A549 (cell line): ENCODE measurements at regions not wholly inside any gene's neighbourhood (a gene's known extent, or its start where the extent isn't known, plus 50 kb on each side); places are given as distances from the start of the nearest gene placed in this dataset.

Experiments
- ATAC-seq, 2 experiments: fragments of 200-7000 bp in 1 of 2; fragments of >200 bp in 1 of 2; cut with Nextera tagmentation in 1 of 2; cut with Tn5 transposase in 1 of 2; 3 replicates each; pipeline versions ENCODE4 v1.8.0 to v1.9.1; 2018 to 2020; ENCODE audit warnings: mild to moderate bottlenecking in 1 of 2, moderate library complexity in 1 of 2
- CTCF ChIA-PET: fragments of 300-600 bp; sonication (Branson Sonifier 250); formaldehyde crosslinking; extraction: SDS; loops from one replicate; lab custom pipeline; 2021; ENCODE audit warnings: antibody characterized with exemption, inconsistent platforms; lab: Yijun Ruan, JAX
- POLR2A ChIA-PET: fragments of 350-600 bp; formaldehyde crosslinking; extraction: SDS; loops from one replicate; lab custom pipeline; 2021; ENCODE audit warnings: antibody characterized with exemption, inconsistent platforms; lab: Yijun Ruan, JAX
- DNase-seq, 2 experiments: peaks; one replicate each; pipeline versions ENCODE4 v3.0.0 to v3.0.0-alpha.2; 2011 to 2016; ENCODE audit warnings: low read depth in 1 of 2, low spot score in 1 of 2
- FAIRE-seq: peaks from 2 replicates; lab custom pipeline; 2011; peaks lifted over from hg19 to GRCh38; lab: Jason Lieb, UNC
- H3K27ac ChIP-seq, 2 experiments: fragments of >200 bp; sonication (Bioruptor Twin); formaldehyde crosslinking; 3 replicates each; pipeline ENCODE4 v1.5.1; 2016 to 2017
- H3K4me1 ChIP-seq: fragments of >200 bp; sonication (Bioruptor Twin); formaldehyde crosslinking; 3 replicates; pipeline ENCODE4 v1.6.1; 2016
- H3K4me2 ChIP-seq: fragments of >200 bp; sonication (Bioruptor Twin); formaldehyde crosslinking; 3 replicates; pipeline ENCODE4 v1.6.1; 2016
- H3K4me3 ChIP-seq: fragments of >200 bp; sonication (Bioruptor Twin); formaldehyde crosslinking; 3 replicates; pipeline ENCODE4 v1.5.1; 2016
- H3K9me3 ChIP-seq: fragments of >200 bp; sonication (Bioruptor Twin); formaldehyde crosslinking; 3 replicates; pipeline ENCODE4 v1.6.1; 2016
- CBX2 ChIP-seq: fragments of 200-600 bp; sonication (generic); IDR thresholded peaks from 2 replicates; pipeline ENCODE4 v1.6.1; 2016; ENCODE audit warnings: low read depth, mild to moderate bottlenecking, borderline replicate concordance
- CHD2 ChIP-seq: fragments of 150-350 bp; IDR thresholded peaks from 2 replicates; pipeline ENCODE4 v1.6.1; 2014; ENCODE audit warnings: low read length; ENCODE audit not compliant: partially characterized antibody
- CHD4 ChIP-seq: fragments of 200-600 bp; sonication (generic); IDR thresholded peaks from 2 replicates; pipeline ENCODE4 v1.6.1; 2016; ENCODE audit warnings: antibody characterized with exemption, mild to moderate bottlenecking, borderline replicate concordance
- EHF ChIP-seq: fragments of 250-450 bp; sonication (Bioruptor Pico); IDR thresholded peaks from 2 replicates; pipeline ENCODE4 v1.5.0; 2020; ENCODE audit warnings: mild to moderate bottlenecking
- GATA3 ChIP-seq: IDR thresholded peaks from 2 replicates; pipeline ENCODE4 v1.6.1; 2012; ENCODE audit warnings: borderline replicate concordance
- HOXB13 ChIP-seq: fragments of 250-450 bp; sonication (Bioruptor Pico); IDR thresholded peaks from 2 replicates; pipeline ENCODE4 v1.5.0; 2020; ENCODE audit warnings: low read depth, mild to moderate bottlenecking, moderate library complexity
- MAFK ChIP-seq: fragments of 450-650 bp; IDR thresholded peaks from 2 replicates; pipeline ENCODE4 v1.6.1; 2014; ENCODE audit not compliant: partially characterized antibody
- MYC ChIP-seq: IDR thresholded peaks from 2 replicates; pipeline ENCODE4 v1.6.1; 2012; ENCODE audit warnings: mild to moderate bottlenecking, inconsistent platforms, low read length, improper control_type of control experiment, borderline replicate concordance
- NPAS2 ChIP-seq: fragments of 250-450 bp; sonication (Bioruptor Pico); IDR thresholded peaks from 2 replicates; pipeline ENCODE4 v1.8.0; 2022; ENCODE audit warnings: mild to moderate bottlenecking, moderate library complexity, borderline replicate concordance
- NR3C1 ChIP-seq: fragments of >200 bp; sonication (Bioruptor Twin); formaldehyde crosslinking; IDR thresholded peaks from 3 replicates; pipeline ENCODE4 v1.6.1; 2017
- POLR2A ChIP-seq: IDR thresholded peaks from 2 replicates; pipeline ENCODE4 v1.6.1; 2012; ENCODE audit warnings: mild to moderate bottlenecking, low read length
- RCOR1 ChIP-seq: fragments of 150-350 bp; IDR thresholded peaks from 2 replicates; pipeline ENCODE4 v1.6.1; 2014; ENCODE audit warnings: antibody characterized with exemption, low read length, low read depth
- SREBF2 ChIP-seq: fragments of 450-650 bp; IDR thresholded peaks from 2 replicates; pipeline ENCODE4 v1.6.1; 2014; ENCODE audit warnings: mild to moderate bottlenecking, moderate library complexity
- TP53 ChIP-seq: fragments of 250-450 bp; sonication (Bioruptor Pico); IDR thresholded peaks from 2 replicates; pipeline ENCODE4 v1.5.0; 2021; ENCODE audit warnings: mild to moderate bottlenecking, moderate library complexity
- ZC3H11A ChIP-seq: fragments of 450-650 bp; IDR thresholded peaks from 2 replicates; pipeline ENCODE4 v1.6.1; 2014; ENCODE audit warnings: antibody characterized with exemption, mild to moderate bottlenecking
- ZFP36 ChIP-seq: fragments of 450-650 bp; IDR thresholded peaks from 2 replicates; pipeline ENCODE4 v1.6.1; 2014; ENCODE audit warnings: borderline replicate concordance; ENCODE audit not compliant: partially characterized antibody
- ZNF302 ChIP-seq: fragments of 250-450 bp; sonication (Bioruptor Pico); IDR thresholded peaks from 2 replicates; pipeline ENCODE4 v1.9.0; 2021; ENCODE audit warnings: inconsistent platforms, mild to moderate bottlenecking, moderate library complexity
- WGBS: methylation state at CpG from one replicate; pipeline ENCODE4 v1.1.6; 2017; ENCODE audit errors: missing lambda C conversion rate; 5-methylcytosine and 5-hydroxymethylcytosine counted together
- TF ChIP-seq, protein P1 (sequence below): fragments of 200-600 bp; sonication (generic); IDR thresholded peaks from 2 replicates; pipeline ENCODE4 v1.6.1; 2016; ENCODE audit warnings: antibody characterized with exemption, mild to moderate bottlenecking, moderate library complexity
- TF ChIP-seq, protein P2 (sequence below): IDR thresholded peaks from 2 replicates; pipeline ENCODE4 v1.6.1; 2012; ENCODE audit warnings: low read depth, borderline replicate concordance
- TF ChIP-seq, protein P3 (sequence below): fragments of >200 bp; sonication (Bioruptor Twin); formaldehyde crosslinking; IDR thresholded peaks from 3 replicates; pipeline ENCODE4 v1.6.1; 2016
- TF ChIP-seq, protein P4 (sequence below): fragments of >200 bp; sonication (Bioruptor Twin); formaldehyde crosslinking; IDR thresholded peaks from 2 replicates; pipeline ENCODE4 v1.6.1; 2016
- TF ChIP-seq, protein P5 (sequence below): fragments of >200 bp; sonication (Bioruptor Twin); formaldehyde crosslinking; IDR thresholded peaks from 3 replicates; pipeline ENCODE4 v1.5.1; 2016
- TF ChIP-seq, protein P6 (sequence below): fragments of 250-450 bp; sonication (Bioruptor Pico); IDR thresholded peaks from 2 replicates; pipeline ENCODE4 v1.5.0; 2021; ENCODE audit warnings: mild to moderate bottlenecking, moderate library complexity, borderline replicate concordance
- TF ChIP-seq, protein P7 (sequence below): fragments of 250-450 bp; sonication (Bioruptor Pico); IDR thresholded peaks from 2 replicates; pipeline ENCODE4 v1.5.0; 2020; ENCODE audit warnings: low read depth, mild to moderate bottlenecking, moderate library complexity

DNA sequence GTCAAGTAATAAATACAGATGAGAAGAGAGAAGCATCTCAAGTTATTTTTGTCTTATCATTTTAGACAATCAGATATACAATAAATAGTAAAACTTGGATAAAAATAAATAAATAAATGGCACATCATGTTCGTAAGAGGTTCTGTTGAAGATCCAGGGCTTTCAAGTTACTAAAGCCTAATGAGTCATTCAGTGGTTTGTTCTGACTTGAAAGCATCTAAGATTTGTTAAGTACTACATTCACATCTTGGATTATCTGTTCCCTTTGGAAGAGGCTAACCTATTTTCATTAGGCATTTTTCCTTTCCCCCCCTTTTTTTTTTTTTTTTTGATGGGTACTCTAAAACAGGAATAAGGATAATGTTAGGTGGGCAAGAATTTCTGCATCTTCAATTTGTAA, 429.3 kb downstream of the PCDH20 start:
- Histone ChIP-seq H3K9me3 (no peaks in the 10 kb centered on the region), H3K27ac (no peak overlapping the region), H3K4me3 (no peak overlapping the region), H3K4me1 (no peaks in the 10 kb centered on the region), H3K4me2 (no peak overlapping the region)
- ChIA-PET POLR2A (no interaction called here), CTCF (no interaction called here)
- no peak for TF ChIP-seq MYC
- no peak for TF ChIP-seq NPAS2 (CRISPR knock-in tag)
- TF ChIP-seq, protein P1, sequence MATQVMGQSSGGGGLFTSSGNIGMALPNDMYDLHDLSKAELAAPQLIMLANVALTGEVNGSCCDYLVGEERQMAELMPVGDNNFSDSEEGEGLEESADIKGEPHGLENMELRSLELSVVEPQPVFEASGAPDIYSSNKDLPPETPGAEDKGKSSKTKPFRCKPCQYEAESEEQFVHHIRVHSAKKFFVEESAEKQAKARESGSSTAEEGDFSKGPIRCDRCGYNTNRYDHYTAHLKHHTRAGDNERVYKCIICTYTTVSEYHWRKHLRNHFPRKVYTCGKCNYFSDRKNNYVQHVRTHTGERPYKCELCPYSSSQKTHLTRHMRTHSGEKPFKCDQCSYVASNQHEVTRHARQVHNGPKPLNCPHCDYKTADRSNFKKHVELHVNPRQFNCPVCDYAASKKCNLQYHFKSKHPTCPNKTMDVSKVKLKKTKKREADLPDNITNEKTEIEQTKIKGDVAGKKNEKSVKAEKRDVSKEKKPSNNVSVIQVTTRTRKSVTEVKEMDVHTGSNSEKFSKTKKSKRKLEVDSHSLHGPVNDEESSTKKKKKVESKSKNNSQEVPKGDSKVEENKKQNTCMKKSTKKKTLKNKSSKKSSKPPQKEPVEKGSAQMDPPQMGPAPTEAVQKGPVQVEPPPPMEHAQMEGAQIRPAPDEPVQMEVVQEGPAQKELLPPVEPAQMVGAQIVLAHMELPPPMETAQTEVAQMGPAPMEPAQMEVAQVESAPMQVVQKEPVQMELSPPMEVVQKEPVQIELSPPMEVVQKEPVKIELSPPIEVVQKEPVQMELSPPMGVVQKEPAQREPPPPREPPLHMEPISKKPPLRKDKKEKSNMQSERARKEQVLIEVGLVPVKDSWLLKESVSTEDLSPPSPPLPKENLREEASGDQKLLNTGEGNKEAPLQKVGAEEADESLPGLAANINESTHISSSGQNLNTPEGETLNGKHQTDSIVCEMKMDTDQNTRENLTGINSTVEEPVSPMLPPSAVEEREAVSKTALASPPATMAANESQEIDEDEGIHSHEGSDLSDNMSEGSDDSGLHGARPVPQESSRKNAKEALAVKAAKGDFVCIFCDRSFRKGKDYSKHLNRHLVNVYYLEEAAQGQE = no peak
- no peak for TF ChIP-seq RCOR1
- TF ChIP-seq CBX2 = no peak
- TF ChIP-seq, protein P2, sequence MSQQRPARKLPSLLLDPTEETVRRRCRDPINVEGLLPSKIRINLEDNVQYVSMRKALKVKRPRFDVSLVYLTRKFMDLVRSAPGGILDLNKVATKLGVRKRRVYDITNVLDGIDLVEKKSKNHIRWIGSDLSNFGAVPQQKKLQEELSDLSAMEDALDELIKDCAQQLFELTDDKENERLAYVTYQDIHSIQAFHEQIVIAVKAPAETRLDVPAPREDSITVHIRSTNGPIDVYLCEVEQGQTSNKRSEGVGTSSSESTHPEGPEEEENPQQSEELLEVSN = no peak
- TF ChIP-seq, protein P3, sequence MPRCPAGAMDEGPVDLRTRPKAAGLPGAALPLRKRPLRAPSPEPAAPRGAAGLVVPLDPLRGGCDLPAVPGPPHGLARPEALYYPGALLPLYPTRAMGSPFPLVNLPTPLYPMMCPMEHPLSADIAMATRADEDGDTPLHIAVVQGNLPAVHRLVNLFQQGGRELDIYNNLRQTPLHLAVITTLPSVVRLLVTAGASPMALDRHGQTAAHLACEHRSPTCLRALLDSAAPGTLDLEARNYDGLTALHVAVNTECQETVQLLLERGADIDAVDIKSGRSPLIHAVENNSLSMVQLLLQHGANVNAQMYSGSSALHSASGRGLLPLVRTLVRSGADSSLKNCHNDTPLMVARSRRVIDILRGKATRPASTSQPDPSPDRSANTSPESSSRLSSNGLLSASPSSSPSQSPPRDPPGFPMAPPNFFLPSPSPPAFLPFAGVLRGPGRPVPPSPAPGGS = no peak
- no peak for TF ChIP-seq SREBF2
- TF ChIP-seq ZFP36 = no peak
- TF ChIP-seq MAFK = no peak
- TF ChIP-seq EHF = no peak
- TF ChIP-seq CHD2 = no peak
- TF ChIP-seq, protein P4, sequence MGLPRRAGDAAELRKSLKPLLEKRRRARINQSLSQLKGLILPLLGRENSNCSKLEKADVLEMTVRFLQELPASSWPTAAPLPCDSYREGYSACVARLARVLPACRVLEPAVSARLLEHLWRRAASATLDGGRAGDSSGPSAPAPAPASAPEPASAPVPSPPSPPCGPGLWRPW = no peak
- TF ChIP-seq TP53 (CRISPR knock-in tag) = no peak
- no peak for TF ChIP-seq ZC3H11A
- TF ChIP-seq GATA3 = no peak
- no peak for TF ChIP-seq POLR2A
- TF ChIP-seq, protein P5, sequence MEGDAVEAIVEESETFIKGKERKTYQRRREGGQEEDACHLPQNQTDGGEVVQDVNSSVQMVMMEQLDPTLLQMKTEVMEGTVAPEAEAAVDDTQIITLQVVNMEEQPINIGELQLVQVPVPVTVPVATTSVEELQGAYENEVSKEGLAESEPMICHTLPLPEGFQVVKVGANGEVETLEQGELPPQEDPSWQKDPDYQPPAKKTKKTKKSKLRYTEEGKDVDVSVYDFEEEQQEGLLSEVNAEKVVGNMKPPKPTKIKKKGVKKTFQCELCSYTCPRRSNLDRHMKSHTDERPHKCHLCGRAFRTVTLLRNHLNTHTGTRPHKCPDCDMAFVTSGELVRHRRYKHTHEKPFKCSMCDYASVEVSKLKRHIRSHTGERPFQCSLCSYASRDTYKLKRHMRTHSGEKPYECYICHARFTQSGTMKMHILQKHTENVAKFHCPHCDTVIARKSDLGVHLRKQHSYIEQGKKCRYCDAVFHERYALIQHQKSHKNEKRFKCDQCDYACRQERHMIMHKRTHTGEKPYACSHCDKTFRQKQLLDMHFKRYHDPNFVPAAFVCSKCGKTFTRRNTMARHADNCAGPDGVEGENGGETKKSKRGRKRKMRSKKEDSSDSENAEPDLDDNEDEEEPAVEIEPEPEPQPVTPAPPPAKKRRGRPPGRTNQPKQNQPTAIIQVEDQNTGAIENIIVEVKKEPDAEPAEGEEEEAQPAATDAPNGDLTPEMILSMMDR = no peak
- ATAC-seq = no peak
- no peak for FAIRE-seq
- no peak for DNase-seq
- 4% methylated on average over 1 of the region's 1 CpG for WGBS

DNA sequence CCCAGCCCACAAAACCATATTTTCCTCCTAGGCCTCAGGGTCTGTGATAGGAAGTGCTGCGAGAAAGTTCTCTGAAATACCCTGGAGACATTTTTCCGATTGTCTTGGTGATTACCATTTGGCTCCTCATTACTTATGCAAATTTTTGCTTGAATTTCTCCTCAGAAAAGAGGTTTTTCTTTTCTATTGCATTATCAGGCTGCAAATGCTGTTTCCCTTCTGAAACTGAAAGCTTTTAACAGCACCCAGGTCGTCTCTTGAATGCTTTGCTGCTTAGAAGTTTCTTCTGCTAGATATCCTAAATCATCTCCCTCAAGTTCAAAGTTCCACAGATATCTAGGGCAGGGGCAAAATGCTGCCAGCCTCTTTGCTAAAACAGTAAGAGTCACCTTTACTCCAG, 434.2 kb downstream of the PCDH20 start:
- Histone ChIP-seq H3K9me3 (no peaks in the 10 kb centered on the region), H3K27ac (no peak overlapping the region), H3K4me1 (no peaks in the 10 kb centered on the region), H3K4me3 (no peak overlapping the region), H3K4me2 (no peak overlapping the region)
- CTCF ChIA-PET = no interaction called here
- no peak for ATAC-seq
- POLR2A ChIA-PET = no interaction called here
- no peak for FAIRE-seq
- DNase-seq = no peak
- TF ChIP-seq HOXB13 (CRISPR knock-in tag) = no peak
- no peak for TF ChIP-seq CBX2
- TF ChIP-seq, protein P6, sequence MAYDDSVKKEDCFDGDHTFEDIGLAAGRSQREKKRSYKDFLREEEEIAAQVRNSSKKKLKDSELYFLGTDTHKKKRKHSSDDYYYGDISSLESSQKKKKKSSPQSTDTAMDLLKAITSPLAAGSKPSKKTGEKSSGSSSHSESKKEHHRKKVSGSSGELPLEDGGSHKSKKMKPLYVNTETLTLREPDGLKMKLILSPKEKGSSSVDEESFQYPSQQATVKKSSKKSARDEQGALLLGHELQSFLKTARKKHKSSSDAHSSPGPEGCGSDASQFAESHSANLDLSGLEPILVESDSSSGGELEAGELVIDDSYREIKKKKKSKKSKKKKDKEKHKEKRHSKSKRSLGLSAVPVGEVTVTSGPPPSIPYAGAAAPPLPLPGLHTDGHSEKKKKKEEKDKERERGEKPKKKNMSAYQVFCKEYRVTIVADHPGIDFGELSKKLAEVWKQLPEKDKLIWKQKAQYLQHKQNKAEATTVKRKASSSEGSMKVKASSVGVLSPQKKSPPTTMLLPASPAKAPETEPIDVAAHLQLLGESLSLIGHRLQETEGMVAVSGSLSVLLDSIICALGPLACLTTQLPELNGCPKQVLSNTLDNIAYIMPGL (CRISPR knock-in tag) = no peak
- TF ChIP-seq, protein P3 = no peak
- no peak for TF ChIP-seq GATA3
- TF ChIP-seq ZNF302 (CRISPR knock-in tag) = no peak
- TF ChIP-seq, protein P7, sequence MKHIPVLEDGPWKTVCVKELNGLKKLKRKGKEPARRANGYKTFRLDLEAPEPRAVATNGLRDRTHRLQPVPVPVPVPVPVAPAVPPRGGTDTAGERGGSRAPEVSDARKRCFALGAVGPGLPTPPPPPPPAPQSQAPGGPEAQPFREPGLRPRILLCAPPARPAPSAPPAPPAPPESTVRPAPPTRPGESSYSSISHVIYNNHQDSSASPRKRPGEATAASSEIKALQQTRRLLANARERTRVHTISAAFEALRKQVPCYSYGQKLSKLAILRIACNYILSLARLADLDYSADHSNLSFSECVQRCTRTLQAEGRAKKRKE (CRISPR knock-in tag) = no peak
- no peak for TF ChIP-seq NR3C1
- no peak for TF ChIP-seq CHD4
- 0% methylated on average over 3 of the region's 3 CpGs for WGBS
